ENCODE measurements at regions not wholly inside any gene's neighbourhood (a gene's known extent, or its start where the extent isn't known, plus 50 kb on each side); places are given as distances from the start of the nearest gene placed in this dataset.

GRCh38 chr18:2035056-2035455 lies 536.2 kb downstream of the METTL4 start:
- Histone ChIP-seq H3K4me3 (no peak overlapping the region), H3K27ac (no peak overlapping the region)
- DNase-seq (ENCODE audit: low spot score), result no peak
- no peak for TF ChIP-seq CTCF (IDR thresholded peaks at IDR 0.05)

- no peak for DNase-seq (ENCODE audit: low spot score)
- no peak overlapping the region for H3K4me3 ChIP-seq
- no peak for TF ChIP-seq CTCF (IDR thresholded peaks at IDR 0.05)
- no peak overlapping the region for H3K27ac ChIP-seq
These were observed 535.2 kb downstream of the METTL4 start for GRCh38 chr18:2036086-2036485.

- TF ChIP-seq CTCF (IDR thresholded peaks at IDR 0.05), result no peak
- DNase-seq (ENCODE audit: low spot score), result no peak
- Histone ChIP-seq H3K27ac (no peak overlapping the region), H3K4me3 (no peak overlapping the region)
These were observed 531.0 kb downstream of the METTL4 start for GRCh38 chr18:2040279-2040678.

- DNase-seq (ENCODE audit: low spot score), result no peak
- no peak for TF ChIP-seq CTCF (IDR thresholded peaks at IDR 0.05)
- Histone ChIP-seq H3K27ac (no peak overlapping the region), H3K4me3 (no peak overlapping the region)
These were observed 521.3 kb downstream of the METTL4 start for GRCh38 chr18:2049986-2050385.

- TF ChIP-seq CTCF (IDR thresholded peaks at IDR 0.05), result no peak
- no peak for DNase-seq (ENCODE audit: low spot score)
- no peak overlapping the region for H3K4me3 ChIP-seq
- no peak overlapping the region for H3K27ac ChIP-seq
These were observed 520.6 kb downstream of the METTL4 start for GRCh38 chr18:2050702-2051201.

- Histone ChIP-seq H3K27ac (no peak overlapping the region), H3K4me3 (no peak overlapping the region)
- DNase-seq (ENCODE audit: low spot score), result no peak
- TF ChIP-seq CTCF (IDR thresholded peaks at IDR 0.05), result no peak
These were observed 517.7 kb downstream of the METTL4 start for GRCh38 chr18:2053490-2054089.

GRCh38 chr18:2059336-2059735 lies 512.0 kb downstream of the METTL4 start:
- H3K4me3 ChIP-seq, result no peak overlapping the region
- H3K27ac ChIP-seq, result no peak overlapping the region
- DNase-seq (ENCODE audit: low spot score), result no peak
- TF ChIP-seq CTCF (IDR thresholded peaks at IDR 0.05), result no peak
